Stimulated activated CD4-positive, alpha-beta T cell treated with anti-CD3 and anti-CD28 coated beads, Interleukin-1b, Interleukin-23, amount 100 ng/mL, for 48 hours (primary cell): ENCODE measurements at regions not wholly inside any gene's neighbourhood (a gene's known extent, or its start where the extent isn't known, plus 50 kb on each side); places are given as distances from the start of the nearest gene placed in this dataset.
"Not testable (repeated sequence)": the region's sequence is repeated elsewhere in the genome, so short reads cannot be mapped to it uniquely, and the experiment has no call there.

Experiments
- DNase-seq: peaks from one replicate; pipeline ENCODE4 v3.0.0-alpha.2; 2020

GRCh38 chr1:234785471-234785919, 175.5 kb upstream of the IRF2BP2 start:
- DNase-seq: not testable (repeated sequence)

DNA sequence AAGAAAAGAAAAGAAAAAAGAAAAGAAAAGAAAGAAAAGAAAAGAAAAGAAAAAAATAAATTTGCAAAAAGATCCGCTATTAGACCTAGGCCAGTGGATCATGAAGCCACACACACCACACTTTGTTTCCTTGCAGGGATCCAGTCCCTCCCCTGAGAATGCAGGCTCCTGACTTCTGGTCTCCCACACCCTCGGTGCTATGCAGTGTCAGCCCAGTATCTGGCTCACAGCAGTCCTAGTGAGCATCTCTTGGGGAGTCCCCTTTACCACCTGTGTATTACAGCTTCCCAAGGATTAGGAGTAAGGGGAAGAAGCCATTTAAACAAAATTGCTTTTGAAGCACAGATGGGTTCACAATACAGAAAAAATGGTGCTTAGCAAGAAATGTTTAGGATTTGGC, 174.1 kb upstream of the IRF2BP2 start:
- not testable (repeated sequence) for DNase-seq

DNA sequence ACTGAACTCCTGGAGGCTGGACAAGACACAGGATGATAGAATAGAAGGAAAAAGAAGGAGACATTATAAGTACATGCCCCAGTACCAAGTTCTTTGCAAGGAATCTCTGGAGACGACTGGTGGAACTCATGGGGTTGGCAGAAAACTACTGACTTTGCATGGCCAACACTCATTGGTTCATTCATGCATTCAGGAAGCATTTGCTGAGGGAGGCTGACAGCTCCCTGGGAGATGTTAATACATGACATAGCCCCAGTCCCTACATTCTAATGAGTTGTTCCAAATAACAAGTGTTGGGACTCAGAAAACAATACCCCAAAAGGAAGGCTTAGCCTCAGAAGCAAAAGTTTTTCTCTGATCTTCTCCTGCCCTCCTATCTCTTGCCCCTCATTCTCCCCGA, 172.8 kb upstream of the IRF2BP2 start:
- DNase-seq: no peak

GRCh38 chr1:234782105-234782751, 172.2 kb upstream of the IRF2BP2 start:
- no peak for DNase-seq

- DNase-seq: peak; percentile 71
Measured at GRCh38 chr1:234781241-234782065, 171.5 kb upstream of the IRF2BP2 start.

DNA sequence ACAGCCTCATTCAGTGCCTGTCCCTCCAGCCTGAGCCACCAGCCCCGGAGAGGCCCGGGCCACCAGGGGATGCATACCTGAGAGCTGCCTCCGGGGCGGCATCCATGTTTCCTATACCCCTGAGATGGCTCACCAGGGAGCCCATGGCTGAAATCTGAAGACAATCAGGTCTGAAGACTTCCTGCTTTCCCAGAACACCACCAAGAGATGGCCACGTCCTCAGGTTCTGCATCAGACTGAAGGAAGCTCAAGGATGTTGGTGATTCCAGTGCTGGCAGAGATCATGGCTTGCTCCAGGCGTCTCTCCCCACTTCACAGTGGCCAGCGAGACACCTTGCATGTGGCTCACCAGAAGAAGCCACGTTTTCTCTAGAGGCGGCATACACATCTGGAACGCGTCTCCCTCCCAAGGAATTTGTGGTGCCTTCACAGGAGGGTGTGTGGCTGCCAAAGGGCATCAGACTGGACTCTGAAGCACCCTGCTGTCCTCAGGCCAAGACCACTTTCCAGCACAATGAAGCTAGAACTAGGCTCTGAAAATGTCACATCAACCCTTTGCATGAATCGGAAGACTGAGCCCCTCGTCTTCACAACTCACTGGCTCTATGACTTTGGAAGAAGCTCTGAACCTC, 170.7 kb upstream of the IRF2BP2 start:
- DNase-seq: no peak

DNA sequence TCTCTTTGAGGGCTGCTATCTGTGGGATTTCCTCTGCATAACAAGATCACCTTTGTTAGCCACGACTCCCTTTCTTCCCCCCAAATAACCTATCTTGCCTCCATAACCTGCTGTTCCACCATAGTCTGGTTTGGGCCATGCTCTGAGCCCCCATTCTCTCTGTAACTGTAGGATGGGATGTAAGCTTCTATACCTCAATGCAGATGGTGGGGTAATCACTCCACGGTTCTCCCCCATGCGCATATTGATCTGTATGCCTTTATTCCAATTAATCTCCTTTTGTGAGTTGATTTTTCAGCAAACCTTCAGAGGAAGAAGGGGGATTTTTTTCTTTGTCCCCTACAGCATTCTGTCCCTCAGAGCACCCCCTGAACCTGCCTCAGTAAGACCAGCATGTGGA, 170.1 kb upstream of the IRF2BP2 start:
- no peak for DNase-seq

- not testable (repeated sequence) for DNase-seq
Measured at GRCh38 chr1:234779600-234779999, 169.6 kb upstream of the IRF2BP2 start.

GRCh38 chr1:234779160-234779538, 169.2 kb upstream of the IRF2BP2 start:
- DNase-seq: no peak

GRCh38 chr1:234778221-234779159, 168.5 kb upstream of the IRF2BP2 start:
- DNase-seq: no peak

GRCh38 chr1:234777856-234778220, 167.9 kb upstream of the IRF2BP2 start:
- no peak for DNase-seq

DNA sequence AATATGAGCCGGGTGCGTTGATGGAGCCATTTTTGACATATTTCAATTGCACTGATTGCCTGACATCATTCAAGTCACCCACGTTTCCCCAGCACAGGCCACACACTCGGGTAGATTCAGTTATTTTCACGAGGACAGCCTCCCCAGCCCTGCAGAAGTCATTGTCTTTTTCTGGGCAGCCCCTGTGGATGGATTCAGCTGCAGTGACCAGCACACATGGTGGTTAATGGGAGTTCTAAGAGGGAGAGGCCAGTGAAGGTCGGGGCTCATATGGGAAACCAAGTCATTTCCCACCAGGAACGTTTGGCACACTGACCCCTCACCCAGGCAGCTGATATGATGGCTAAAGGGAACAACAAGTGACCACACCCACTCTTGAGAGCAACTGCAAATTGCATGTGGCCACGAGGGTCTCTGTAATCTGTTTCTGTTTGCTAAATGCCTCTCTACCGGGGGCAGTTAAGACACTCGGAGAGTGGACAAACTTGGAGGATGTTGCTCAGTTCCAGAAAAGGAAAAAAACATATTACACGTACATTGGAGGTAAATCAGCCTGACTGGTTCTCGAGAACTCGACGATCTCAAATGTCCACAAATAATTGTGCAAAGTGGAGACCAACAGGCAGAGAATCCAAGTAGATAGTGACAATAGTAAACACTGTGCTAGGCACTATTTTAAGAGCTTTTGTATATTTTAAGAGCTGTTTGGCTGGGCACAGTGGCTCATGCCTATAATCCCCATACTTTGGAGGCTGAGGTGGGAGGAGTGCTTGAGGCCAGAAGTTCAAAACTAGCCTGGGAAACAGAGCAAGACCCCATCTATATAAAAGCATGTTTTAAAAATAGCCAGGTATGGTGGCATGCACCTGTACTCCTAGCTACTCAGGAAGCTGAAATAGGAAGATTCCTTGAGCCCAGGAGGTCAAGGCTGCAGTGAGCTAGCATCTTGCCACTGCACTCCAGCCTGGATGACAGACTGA, 167.2 kb upstream of the IRF2BP2 start:
- DNase-seq: no peak

DNA sequence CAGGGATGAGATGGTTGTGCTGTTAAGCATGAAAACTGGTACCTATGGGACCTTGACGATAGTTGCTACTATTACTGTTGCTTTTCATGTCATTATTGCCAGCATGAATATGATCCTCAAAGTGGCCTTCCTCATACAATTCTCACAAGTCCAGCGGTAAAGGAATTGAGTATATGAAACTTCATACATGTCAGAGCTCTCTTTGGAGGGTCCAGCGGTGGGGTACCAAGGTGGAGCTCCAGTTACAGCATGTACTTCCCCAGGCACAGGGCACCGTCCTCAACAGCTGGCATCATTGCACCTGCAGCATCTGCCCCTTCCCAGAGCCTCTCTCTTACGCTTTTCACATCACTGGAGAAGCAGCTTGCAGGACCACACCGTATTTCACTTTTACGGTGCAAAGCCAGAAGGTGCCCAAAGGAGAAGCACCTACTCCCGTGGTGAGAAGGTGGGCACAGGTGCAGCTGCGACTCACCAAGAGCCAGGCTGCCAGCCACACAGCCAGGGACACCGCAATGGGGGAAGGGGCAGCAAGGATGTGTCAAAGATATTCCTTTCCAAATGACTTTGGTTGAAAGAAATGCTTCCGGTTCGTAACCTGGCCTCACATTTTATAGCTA, 166.4 kb upstream of the IRF2BP2 start:
- no peak for DNase-seq

GRCh38 chr1:234775477-234776246, 165.7 kb upstream of the IRF2BP2 start:
- DNase-seq: peak; percentile 68

DNA sequence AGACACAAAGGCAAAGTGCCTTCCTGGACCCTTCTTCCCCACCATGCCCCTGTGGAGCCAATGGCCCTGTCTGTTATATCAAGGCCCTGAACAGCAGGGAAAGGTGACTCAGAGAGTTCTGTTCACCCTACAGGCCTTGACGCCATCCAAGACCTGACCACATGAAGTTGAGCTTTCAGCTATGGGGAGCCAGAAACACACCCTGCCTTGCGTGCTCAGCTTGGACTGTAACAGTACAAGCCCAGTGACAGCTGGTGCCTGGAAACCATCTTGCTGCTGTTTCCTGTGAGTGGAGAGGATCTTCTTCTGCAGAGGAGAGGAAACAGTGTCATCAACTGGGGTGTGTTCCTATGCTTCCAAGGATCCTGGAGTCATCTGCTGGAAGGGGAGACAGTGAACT, 165.0 kb upstream of the IRF2BP2 start:
- no peak for DNase-seq

DNA sequence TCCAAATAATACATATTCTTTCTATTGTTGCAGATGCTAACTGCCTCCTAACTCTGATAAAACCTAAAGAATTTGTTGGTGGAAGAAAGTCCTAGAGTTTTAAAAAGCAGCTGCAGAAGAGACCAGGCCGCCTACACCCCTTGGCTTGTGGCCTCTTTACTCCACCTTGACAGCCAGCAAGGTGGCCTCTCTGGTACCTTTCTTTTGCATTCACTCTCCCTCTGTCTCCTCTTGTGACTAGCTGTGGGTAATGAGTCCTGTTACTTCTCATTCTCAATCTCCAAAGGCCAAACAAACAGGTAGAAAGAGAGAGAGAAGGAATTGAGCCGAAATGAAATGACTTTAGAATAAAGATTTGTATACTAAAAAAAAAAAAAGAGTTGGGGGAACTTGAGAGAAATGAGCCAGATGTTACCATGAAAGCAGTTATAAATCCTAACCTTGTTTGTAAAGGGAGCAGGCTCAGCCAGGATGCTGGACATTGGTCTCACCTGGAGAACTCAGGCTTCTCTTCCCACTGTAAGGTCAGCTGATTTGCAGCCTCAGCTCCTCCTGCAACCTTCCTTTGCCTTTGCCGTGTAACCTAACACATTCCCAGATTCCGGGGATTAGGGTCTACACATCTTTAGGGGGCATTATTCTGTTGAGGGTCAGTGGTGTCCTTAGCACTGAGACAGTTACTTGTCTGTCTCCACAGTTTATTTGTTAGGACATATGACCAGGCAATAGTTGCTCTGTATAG, 164.1 kb upstream of the IRF2BP2 start:
- DNase-seq: no peak

- peak; percentile 93 for DNase-seq
Measured at GRCh38 chr1:234772345-234773147, 162.6 kb upstream of the IRF2BP2 start.

DNA sequence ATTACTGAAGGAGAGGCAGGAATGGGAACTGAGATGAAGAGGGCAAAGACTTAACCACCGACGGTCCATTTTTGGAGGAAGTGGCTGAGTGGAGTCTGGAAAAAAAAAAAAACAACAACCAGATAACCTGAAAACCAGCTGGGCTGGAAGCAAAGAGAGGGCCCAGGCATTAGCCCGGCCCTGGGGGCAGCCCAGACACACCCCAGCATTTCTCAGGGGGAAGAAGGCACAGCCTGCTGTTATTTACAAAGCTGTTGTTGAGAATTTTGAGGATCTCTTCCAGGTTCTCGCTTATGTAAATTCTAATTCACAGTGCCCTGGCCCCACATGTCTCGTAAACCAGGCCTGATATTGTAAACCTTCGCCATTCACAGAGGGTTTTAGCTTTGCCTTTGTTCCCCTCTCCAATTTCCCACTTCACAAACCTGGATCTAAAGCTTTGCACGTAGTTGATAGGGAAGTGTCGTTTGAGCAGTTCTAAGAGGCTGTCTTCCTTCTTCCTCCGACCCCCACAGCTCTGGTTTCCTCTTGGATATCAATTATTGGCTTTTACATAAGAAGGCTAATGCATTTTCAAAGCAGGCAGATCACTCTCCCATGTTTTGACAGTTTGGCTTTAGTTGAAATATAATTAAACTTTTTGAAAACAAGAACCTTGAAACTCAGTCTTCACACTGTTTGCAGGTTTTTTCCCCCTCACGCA, 161.8 kb upstream of the IRF2BP2 start:
- DNase-seq: no peak
